Thoracic aorta (tissue), 2 donors: ENCODE measurements at regions not wholly inside any gene's neighbourhood (a gene's known extent, or its start where the extent isn't known, plus 50 kb on each side); places are given as distances from the start of the nearest gene placed in this dataset.

Experiments
- ATAC-seq: fragments of 150-250 bp; one replicate; pipeline ENCODE4 v1.8.0; 2017; ENCODE audit warnings: low read depth; ENCODE audit not compliant: insufficient number of reproducible peaks, low FRiP score
- DNase-seq: peaks from one replicate; pipeline ENCODE4 v3.0.0-alpha.2; 2020; ENCODE audit warnings: low spot score
- H3K27ac ChIP-seq, 2 donors: fragments of 200-600 bp; sonication (generic); 1 replicate in 1 of 2; 2 replicates in 1 of 2; pipeline ENCODE4 v1.5.1; 2016; ENCODE audit warnings: mild to moderate bottlenecking in 2 of 2, moderate library complexity in 2 of 2
- H3K27me3 ChIP-seq: fragments of 200-600 bp; sonication (generic); replicated peaks from 2 replicates; pipeline ENCODE4 v1.6.0; 2016; ENCODE audit warnings: mild to moderate bottlenecking; ENCODE audit not compliant: insufficient read depth
- H3K36me3 ChIP-seq: fragments of 200-600 bp; sonication (generic); one replicate; pipeline ENCODE4 v1.5.1; 2016
- H3K4me1 ChIP-seq, 2 donors: fragments of 200-600 bp; sonication (generic); 1 replicate in 1 of 2; 2 replicates in 1 of 2; pipeline versions ENCODE4 v1.5.1 to v1.6.0; 2016; ENCODE audit warnings: low read depth in 2 of 2, mild to moderate bottlenecking in 1 of 2; ENCODE audit not compliant: control insufficient read depth in 1 of 2
- H3K4me3 ChIP-seq: fragments of 200-600 bp; sonication (generic); 2 replicates; pipeline ENCODE4 v1.5.1; 2016; ENCODE audit warnings: mild to moderate bottlenecking
- H3K9me3 ChIP-seq: fragments of 200-600 bp; sonication (generic); 2 replicates; pipeline ENCODE4 v1.5.1; 2016
- TF ChIP-seq, protein P1 (sequence below): fragments of 200-600 bp; sonication (generic); IDR thresholded peaks from one replicate; pipeline ENCODE4 v1.5.1; 2019; ENCODE audit warnings: antibody characterized with exemption

DNA sequence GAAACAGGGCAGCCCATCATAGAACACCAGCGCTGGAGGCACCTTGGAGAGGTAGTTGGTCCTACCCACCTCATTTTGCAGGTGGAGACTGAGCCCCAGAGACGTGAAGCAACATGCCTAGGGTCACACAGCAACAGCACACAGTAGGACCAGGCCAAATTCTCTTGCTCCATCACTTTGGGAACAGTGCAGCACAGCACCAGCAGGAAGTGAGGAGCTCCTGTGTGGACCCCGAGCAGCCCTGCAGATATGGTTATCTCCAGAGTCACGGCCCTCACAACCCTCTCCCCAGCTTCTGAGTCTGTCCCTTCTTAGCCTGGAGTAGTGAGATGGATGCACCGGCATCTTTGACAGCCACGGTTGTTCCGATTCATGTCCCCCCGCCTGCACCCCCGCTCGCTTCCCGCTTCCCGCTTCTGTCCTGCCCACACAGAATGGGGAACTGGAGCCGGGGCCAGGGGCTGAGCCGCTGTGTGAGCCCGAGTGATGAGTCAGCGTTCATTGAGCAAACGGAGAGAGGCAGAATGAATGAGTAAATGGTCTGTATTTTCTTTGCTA is 72.6 kb upstream of the DUSP22 start:
- Histone ChIP-seq H3K27me3 (no peaks in the 10 kb centered on the region), H3K9me3 (no peaks in the 10 kb centered on the region), H3K4me1 (no peaks in the 10 kb centered on the region), H3K36me3 (no peaks in the 10 kb centered on the region), H3K4me3 (no peak overlapping the region), H3K27ac (no peak overlapping the region)
- ATAC-seq (no peak), DNase-seq (peak; percentile 31)
- TF ChIP-seq, protein P1, sequence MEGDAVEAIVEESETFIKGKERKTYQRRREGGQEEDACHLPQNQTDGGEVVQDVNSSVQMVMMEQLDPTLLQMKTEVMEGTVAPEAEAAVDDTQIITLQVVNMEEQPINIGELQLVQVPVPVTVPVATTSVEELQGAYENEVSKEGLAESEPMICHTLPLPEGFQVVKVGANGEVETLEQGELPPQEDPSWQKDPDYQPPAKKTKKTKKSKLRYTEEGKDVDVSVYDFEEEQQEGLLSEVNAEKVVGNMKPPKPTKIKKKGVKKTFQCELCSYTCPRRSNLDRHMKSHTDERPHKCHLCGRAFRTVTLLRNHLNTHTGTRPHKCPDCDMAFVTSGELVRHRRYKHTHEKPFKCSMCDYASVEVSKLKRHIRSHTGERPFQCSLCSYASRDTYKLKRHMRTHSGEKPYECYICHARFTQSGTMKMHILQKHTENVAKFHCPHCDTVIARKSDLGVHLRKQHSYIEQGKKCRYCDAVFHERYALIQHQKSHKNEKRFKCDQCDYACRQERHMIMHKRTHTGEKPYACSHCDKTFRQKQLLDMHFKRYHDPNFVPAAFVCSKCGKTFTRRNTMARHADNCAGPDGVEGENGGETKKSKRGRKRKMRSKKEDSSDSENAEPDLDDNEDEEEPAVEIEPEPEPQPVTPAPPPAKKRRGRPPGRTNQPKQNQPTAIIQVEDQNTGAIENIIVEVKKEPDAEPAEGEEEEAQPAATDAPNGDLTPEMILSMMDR: no peak

DNA sequence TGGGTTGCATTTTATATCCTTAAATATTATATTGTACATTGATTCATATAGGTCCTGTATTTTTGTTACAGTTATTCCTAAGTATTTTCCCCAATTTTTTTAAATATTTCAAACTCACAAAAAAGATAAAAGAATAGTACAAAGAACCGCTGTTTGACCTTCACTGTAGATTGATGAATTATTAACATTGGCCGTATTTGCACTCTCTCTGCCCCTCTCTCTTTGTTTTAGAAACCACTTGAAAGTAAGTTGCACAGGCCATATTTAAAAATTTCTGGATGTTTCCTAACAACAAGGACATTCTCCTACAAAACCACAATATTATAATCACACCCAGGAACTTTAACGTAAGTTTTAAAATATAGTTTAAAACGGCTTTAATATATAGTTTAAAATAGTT is 72.0 kb upstream of the DUSP22 start:
- no peaks in the 10 kb centered on the region for H3K9me3 ChIP-seq
- no peaks in the 10 kb centered on the region for H3K4me1 ChIP-seq
- no peak overlapping the region for H3K27ac ChIP-seq
- no peaks in the 10 kb centered on the region for H3K27me3 ChIP-seq
- ATAC-seq (no peak), DNase-seq (no peak)
- no peak overlapping the region for H3K4me3 ChIP-seq
- TF ChIP-seq, protein P1: no peak
- no peaks in the 10 kb centered on the region for H3K36me3 ChIP-seq

DNA sequence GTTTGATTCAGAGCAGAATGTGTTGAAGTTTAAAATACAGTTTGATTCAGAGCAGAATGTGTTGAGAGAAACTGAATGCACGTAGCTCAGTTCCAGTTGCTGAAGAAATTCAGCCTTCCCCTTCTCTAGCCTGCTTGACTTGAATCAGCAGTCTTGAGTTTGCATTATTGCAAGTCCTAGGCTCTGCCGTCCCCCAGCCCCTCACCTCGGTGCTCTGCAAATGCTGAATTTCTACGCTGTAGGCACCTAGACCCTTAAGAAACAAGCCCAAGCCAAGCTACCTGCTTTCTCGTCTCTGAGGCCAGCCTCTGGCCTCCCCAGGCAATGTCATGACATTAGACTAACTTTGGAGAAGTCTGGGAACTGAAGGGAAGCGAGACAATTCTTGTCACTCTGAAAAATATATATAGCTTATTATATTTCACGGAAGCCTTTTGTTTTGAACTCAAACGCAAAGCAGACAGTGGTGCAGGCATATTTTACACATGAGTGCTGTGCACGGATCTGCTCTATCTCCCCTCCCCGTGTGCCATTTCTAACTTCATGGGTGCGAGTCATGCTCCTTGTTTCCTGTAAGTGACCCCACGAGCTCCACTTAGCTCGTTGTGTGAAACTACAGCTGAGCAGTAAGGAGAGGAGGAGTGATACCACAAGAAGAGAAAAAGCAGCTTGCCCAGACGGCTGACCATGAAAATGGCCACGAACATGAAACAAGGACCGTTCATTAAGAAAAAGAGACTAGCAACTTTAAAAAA is 71.4 kb upstream of the DUSP22 start:
- no peaks in the 10 kb centered on the region for H3K36me3 ChIP-seq
- no peaks in the 10 kb centered on the region for H3K9me3 ChIP-seq
- no peak overlapping the region for H3K4me3 ChIP-seq
- TF ChIP-seq, protein P1: no peak
- H3K27ac ChIP-seq: no peak overlapping the region
- no peaks in the 10 kb centered on the region for H3K4me1 ChIP-seq
- no peak for DNase-seq
- ATAC-seq: no peak
- H3K27me3 ChIP-seq: no peaks in the 10 kb centered on the region

DNA sequence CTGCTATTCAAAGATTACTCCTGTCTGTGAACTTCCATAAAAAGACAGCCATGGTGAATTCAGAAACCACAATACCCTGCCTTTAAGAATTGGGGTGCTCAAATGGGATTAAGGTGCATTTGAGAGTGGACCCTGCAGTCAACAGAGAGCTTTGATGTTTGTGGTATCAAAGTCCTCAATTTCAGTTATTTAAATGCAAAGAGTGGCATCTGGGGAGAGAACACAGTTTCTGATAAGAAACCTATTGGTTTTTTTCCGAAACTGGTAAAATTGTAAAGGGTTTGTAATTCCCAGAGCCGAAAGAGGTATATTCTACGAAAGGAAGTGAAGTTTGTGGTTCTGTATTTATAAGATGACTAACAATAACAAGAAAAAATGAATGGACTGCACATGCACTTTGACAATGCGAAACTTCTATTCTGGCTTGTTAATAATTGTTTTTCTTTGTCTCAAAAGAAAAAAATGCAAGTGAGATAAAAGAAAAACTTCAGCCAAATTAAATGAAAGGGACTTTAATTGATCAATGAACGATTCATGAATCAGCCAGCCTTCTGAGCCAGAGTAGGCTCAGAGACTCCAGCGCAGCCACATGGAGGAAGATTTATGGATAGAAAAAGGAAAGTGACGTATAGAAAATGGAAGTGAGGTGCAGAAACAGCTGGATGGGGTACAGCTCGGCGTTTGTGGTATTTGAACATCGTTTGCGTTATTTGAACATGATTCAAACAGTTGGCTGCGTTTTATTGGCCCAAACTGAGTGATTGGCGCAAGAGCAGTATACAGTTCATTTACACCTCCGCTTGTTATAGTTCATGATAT is 70.5 kb upstream of the DUSP22 start:
- TF ChIP-seq, protein P1: no peak
- DNase-seq (no peak), ATAC-seq (no peak)
- no peaks in the 10 kb centered on the region for H3K9me3 ChIP-seq
- H3K4me1 ChIP-seq: no peaks in the 10 kb centered on the region
- no peak overlapping the region for H3K4me3 ChIP-seq
- H3K27me3 ChIP-seq: no peaks in the 10 kb centered on the region
- no peak overlapping the region for H3K27ac ChIP-seq
- no peaks in the 10 kb centered on the region for H3K36me3 ChIP-seq

DNA sequence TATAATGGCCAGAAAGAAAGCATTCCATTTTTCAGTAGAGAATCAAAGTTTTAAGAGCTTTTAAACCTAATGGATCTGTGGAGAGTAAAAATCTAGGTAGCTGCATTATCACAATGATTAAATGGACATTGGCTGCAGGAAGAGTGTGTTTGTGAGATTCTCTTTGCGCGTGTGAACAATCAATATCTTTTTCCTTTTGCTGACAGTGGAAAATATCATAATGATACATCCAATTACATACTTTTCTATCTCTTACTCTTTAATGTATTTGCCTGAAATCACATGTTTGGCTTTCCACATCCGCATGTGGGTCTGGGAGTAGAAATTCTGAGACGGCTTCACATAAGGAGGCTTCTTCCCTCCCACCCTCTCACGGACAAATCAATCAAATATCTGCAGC is 69.8 kb upstream of the DUSP22 start:
- H3K4me3 ChIP-seq: no peak overlapping the region
- H3K4me1 ChIP-seq: no peaks in the 10 kb centered on the region
- H3K27ac ChIP-seq: no peak overlapping the region
- ATAC-seq (no peak), DNase-seq (no peak)
- H3K9me3 ChIP-seq: no peaks in the 10 kb centered on the region
- no peaks in the 10 kb centered on the region for H3K36me3 ChIP-seq
- TF ChIP-seq, protein P1: no peak
- no peaks in the 10 kb centered on the region for H3K27me3 ChIP-seq
